Activated CD8-positive, alpha-beta memory T cell treated with anti-CD3 and anti-CD28 coated beads for 1 hour (primary cell): ENCODE measurements at regions not wholly inside any gene's neighbourhood (a gene's known extent, or its start where the extent isn't known, plus 50 kb on each side); places are given as distances from the start of the nearest gene placed in this dataset.

Source experiments
- DNase-seq, 2 donors: peaks; one replicate each; pipeline ENCODE4 v3.0.0-alpha.2; 2020; ENCODE audit warnings: low read depth in 1 of 2; ENCODE audit errors: extremely low read depth in 1 of 2

GRCh38 chr1:83773059-83773458, 225.9 kb downstream of the TTLL7 start:
- no peak for DNase-seq

DNA sequence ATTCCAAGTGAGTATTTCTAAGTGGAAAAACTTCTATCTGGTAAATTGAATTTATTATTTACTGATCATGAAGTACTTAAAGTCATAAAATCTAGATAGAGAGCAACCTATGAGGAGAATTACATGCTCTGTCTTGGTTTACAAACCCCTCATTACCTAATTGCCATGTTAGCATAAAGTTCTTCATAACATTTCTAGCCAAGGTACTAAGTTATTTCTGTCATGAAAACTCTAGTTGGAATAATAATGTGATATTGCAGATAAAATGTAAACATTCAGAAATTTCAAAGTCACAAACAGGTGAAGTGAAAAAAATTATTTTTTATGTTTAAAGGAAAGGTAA, 228.6 kb downstream of the TTLL7 start:
- DNase-seq = no peak

GRCh38 chr1:83769594-83770318, 229.2 kb downstream of the TTLL7 start:
- no peak for DNase-seq

DNA sequence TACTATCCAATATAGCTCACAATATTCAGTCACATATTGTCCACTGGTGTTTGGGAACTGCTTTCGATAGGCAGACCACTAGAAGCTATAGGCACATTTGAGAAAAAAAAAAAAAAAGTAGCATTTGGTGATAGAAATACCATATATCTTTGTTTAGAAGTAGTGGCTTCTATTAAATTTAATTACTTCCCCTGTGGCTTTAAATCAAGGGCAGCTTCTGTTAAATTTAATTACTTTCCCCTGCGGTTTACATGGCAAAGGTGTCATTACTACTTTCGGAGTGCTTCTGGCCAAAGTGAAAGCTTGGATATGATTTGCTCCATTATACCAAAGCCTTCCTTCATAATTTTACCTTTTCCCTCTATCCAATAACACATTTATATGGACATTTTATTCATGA, 229.9 kb downstream of the TTLL7 start:
- no peak for DNase-seq

DNA sequence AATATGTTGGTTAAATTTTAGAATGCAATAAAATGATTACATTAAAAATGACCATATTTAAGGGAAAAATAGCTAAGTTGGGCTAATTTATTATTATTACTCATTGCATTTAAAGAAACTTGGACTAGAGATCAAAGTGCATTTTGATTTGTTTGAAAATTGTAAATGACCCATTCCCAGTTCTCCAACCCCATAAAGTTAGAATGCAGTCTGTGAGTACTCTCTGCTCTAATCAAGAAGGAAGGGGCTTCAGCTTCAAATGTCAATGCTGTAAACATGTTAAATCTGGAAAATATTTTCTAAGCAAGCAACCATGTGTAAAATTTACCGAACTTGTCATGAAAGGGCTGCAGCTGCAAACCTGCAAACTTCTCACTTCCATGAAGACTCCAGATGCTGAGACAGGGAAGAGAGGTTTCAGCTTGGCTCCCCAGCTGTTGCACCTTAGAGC, 232.7 kb downstream of the TTLL7 start:
- no peak for DNase-seq

DNA sequence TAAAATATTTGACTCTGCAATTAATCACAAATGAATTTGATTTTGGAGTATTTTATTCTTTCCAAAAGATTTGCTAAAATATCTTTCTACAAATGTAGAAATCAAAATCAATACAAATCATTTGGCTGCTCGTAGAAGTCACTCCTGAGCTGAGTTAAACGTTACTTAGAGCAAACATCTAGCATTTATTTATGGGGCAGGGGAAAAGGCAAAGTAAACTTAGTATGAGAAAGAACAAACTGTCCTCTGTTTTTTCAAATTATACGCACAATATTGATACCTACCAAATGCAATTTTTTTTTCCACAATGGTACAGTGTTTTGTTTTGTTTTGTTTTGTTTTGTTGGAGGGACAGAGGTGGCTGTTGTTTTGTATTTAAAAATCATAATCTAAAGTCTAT, 233.8 kb downstream of the TTLL7 start:
- no peak for DNase-seq

DNA sequence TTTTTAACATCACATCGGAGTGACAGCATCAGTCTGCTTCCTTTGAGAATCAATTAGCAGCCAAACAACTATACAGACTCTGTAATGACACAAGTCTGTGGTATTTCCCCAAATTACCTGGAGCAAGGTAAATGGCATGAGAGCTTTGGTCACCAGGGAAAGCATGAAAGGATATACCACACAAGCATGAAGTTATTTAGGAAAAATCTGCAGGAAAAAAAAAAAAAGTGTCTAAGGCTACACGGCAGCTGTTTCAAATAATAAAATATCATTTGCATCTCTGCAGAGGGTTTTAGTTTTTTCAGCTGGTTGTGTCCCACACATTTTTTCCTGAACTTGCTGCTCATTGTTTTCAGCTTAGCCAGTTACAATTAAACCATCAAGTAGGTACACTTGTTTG, 234.7 kb downstream of the TTLL7 start:
- no peak for DNase-seq

DNA sequence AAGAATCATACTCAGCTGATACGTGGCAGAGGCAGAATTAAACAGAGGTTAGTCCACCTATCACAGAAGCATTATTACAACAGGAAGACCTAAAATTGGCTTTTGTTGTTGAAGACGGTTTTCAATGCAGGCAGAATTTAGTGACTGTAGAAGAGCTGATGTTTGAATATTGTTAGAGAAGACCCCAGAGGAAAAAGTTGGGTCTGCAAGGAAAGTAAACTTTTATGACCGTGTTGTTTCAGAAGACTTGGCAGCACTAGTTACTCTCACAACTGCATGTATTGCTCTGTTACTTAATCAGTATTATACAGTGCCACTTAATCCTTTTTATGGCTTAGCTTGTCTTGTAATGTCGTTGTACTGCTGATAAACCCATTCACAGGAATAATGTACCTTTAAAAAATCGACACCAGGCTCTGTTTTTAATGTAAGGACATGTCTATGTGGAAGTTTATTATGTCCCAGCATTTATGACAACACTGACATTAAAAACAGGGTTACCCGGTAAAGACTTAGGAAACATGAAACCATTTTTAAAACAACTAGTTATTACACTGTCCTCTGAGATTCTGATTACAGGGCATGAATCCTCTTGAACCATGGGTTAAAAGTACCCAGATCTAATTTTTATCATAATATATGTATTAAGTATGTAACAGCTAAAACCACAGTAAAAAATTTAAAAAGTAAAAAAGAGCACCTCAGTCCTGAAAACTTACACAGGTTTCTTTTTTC, 235.4 kb downstream of the TTLL7 start:
- no peak for DNase-seq

DNA sequence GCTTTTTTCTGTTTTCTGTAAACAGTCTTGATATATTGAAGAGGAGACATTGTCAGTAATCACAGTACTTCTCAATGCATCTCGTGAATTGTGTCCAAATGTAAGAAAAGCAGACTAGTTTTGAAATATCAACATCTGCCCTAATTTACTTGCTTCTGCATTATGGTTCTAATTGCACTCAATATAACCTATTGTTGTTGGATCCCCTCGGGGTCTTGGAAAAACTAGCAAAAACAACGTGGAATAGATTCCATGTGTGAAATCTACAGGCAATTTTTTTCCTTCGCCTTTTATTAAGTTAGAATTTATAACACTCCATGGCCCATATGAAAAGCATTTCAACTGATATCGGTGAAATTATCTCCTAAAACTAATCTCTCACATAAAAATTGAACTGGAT, 236.5 kb downstream of the TTLL7 start:
- DNase-seq = no peak

- DNase-seq = no peak
These were observed 236.9 kb downstream of the TTLL7 start for GRCh38 chr1:83762039-83762365.

DNA sequence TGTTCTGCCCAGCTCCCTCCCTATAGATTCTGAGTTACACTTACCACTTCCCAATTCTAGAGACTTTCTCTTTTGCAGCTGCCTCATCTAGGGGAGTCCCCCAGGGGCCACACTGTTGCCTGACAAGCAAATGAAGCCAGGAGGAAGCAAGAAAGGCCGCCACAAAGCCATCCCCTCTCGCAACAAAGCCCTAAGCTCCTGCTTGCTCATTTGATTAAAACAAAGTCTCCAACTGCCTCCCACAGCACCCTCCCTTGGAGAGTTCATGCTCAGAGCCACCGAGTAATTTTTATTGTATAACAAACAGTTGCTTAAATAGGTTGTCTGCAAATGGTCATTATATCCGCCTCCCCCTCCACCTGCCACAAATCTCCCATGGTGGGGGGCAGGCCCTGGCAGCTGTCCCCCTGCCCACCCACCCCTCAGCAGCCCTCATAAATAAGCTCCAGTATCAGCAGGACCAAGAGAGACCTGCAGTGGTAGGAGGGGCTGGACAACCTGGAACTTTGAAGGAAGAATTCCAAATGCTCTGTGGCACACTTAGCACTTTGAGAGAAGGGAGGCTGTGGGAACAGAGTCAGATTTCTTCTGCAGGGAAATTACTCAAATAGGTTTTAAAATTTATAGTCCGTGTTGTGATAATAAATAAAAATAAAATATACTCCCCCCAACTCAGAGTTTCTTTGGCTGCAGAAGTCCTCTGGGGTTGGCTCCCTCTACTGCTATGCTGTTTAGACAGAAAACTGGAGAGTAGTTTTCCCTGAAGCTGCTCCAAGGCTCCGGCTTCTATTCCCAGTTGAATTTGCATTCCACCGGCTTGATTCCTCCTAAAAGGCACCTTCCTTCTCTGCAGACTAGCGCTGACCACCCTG, 237.5 kb downstream of the TTLL7 start:
- DNase-seq = no peak

- DNase-seq = no peak
These were observed 238.5 kb downstream of the TTLL7 start for GRCh38 chr1:83760226-83761021.

DNA sequence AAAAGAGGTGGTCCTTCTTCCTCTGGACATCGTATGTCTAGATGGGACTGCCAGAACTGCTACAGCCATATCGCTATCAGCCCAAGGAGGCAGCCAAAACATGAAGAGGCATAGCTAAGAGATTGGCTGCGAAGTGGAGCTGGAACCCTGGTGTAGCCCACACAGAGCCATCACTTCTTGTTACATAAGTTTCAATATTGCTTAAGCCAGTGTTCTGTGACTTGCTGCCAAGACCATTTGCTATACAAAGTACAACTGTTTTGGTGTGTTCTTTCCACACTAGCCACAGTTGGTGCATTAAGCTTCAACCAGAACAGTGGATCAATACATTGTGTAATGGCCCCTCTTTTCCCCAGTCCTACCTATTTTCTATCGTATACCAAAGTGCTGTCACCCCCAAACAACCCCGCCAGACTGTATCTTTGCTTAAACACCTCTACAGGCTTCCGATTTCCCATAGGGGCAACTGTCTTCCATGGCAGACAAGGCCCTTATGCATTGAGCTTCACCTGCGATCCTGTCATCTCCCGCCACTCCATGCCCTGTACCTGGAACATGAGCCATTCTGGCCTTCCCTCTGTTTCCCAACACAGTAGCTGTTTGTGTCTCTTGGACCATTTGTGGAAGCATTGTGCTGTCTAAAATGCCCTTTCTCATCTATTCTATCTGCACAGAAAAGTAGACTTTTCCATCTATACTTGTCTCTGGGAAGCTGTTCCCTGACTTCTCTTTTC, 241.8 kb downstream of the TTLL7 start:
- DNase-seq = no peak

GRCh38 chr1:83751602-83752001, 247.3 kb downstream of the TTLL7 start:
- DNase-seq = no peak

- DNase-seq = no peak
These were observed 248.7 kb downstream of the TTLL7 start for GRCh38 chr1:83750201-83750600.

- no peak for DNase-seq
These were observed 251.0 kb downstream of the TTLL7 start for GRCh38 chr1:83747853-83748482.

DNA sequence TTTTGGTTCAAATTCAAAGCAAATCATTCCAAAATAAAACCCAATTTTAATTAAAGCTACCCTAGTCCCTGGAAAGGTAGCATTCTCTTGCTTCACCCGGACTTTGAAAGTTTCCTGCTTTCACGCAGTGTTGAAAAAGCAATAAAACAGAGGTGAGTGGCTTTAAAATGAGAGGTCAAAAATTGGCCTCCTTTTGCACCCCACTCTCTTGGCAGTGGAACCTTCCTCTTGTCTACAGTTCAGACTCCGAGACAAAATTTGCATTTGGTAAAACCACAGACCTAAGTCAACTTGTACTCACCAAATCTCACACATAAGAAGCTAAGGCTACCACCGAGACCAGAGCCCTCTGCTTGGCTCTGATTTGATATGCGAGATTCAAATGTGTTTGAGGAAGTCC, 252.7 kb downstream of the TTLL7 start:
- DNase-seq = no peak

- no peak for DNase-seq
These were observed 256.5 kb downstream of the TTLL7 start for GRCh38 chr1:83742446-83742845.

DNA sequence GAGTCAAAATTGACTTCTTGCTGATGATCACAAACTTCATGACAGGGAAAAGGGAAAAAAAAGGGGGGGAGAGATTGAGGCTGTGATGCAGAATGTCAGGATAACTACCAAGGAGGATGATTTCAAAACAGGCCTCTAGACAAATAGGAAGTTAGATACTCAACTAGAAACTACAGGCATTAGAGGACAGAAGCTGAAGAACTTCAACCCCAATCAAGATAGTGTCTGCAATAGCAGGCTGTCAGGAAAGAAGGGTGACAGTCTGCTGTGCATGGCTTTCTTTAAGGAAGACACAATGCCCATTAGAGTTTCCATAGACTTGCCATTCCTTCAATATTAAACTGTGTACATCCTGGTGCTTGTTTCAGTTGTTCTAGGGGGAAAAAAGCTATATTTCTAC, 257.2 kb downstream of the TTLL7 start:
- DNase-seq = no peak

GRCh38 chr1:83741348-83741747, 257.6 kb downstream of the TTLL7 start:
- no peak for DNase-seq
